HepG2 (cell line): ENCODE measurements at regions not wholly inside any gene's neighbourhood (a gene's known extent, or its start where the extent isn't known, plus 50 kb on each side); places are given as distances from the start of the nearest gene placed in this dataset.

Source experiments
- ATAC-seq: fragments of 200-7000 bp; cut with Tn5 transposase; 3 replicates; pipeline ENCODE4 v1.9.1; 2020; ENCODE audit warnings: mild to moderate bottlenecking, moderate library complexity
- BruUV-seq: library from RNA; stranded (reverse); fragments of 400-500 nt; replicated peaks from 2 replicates; lab custom pipeline; 2021; lab: Mats Ljungman, UMichigan
- CTCF ChIA-PET: fragments of 300-600 bp; formaldehyde crosslinking; extraction: SDS; loops from one replicate; lab custom pipeline; 2021; ENCODE audit warnings: low total read pairs, inconsistent platforms, low intra/inter-chr PET ratio; lab: Yijun Ruan, JAX
- POLR2A ChIA-PET: fragments of 350-600 bp; sonication (Branson Sonifier 250); formaldehyde crosslinking; loops from one replicate; lab custom pipeline; 2020; ENCODE audit warnings: antibody characterized with exemption, inconsistent platforms; lab: Yijun Ruan, JAX
- DNase-seq: peaks from one replicate; pipeline ENCODE4 v3.0.0-alpha.2; 2015; ENCODE audit warnings: low spot score
- FAIRE-seq: peaks from 3 replicates; lab custom pipeline; 2011; peaks lifted over from hg19 to GRCh38; lab: Jason Lieb, UNC
- H2AFZ ChIP-seq: one replicate; pipeline ENCODE4 v1.6.1; 2011; ENCODE audit warnings: low read length, inconsistent platforms
- H3K27ac ChIP-seq: fragments of 300-600 bp; 3 replicates; pipeline ENCODE4 v1.8.0; 2011; ENCODE audit warnings: mixed run types, mild to moderate bottlenecking, mixed read lengths, low read length, inconsistent platforms; ENCODE audit not compliant: insufficient read depth; ENCODE audit errors: extremely low read length
- H3K27me3 ChIP-seq, 2 experiments: fragments of 200-600 bp in 1 of 2; 2 replicates in 1 of 2; 3 replicates in 1 of 2; pipeline versions ENCODE4 v1.6.0 to v1.8.0; 2011; ENCODE audit warnings: low read length in 2 of 2, mild to moderate bottlenecking in 2 of 2, moderate library complexity in 2 of 2, inconsistent platforms in 1 of 2; ENCODE audit not compliant: insufficient read depth in 2 of 2, control insufficient read depth in 1 of 2
- H3K36me3 ChIP-seq, 2 experiments: fragments of 200-600 bp in 1 of 2; replicated peaks in 1 of 2; 2 replicates in 1 of 2; 3 replicates in 1 of 2; pipeline versions ENCODE4 v1.5.1 to v1.8.0; 2011; ENCODE audit warnings: low read length in 2 of 2, inconsistent platforms in 1 of 2; ENCODE audit not compliant: insufficient read depth in 2 of 2, control insufficient read depth in 1 of 2
- H3K4me1 ChIP-seq: 2 replicates; pipeline ENCODE4 v1.5.1; 2012; ENCODE audit warnings: low read length, inconsistent platforms; ENCODE audit not compliant: insufficient read depth
- H3K4me2 ChIP-seq: 2 replicates; pipeline ENCODE4 v1.6.0; 2011; ENCODE audit warnings: low read depth, low read length, inconsistent platforms
- H3K4me3 ChIP-seq, 3 experiments: fragments of 200-600 bp in 1 of 3; sonication (generic), shearing (Covaris generic) in 1 of 3; replicated peaks in 1 of 3; 2 replicates each; pipeline ENCODE4 v1.5.1; 2011 to 2016; ENCODE audit warnings: low read length in 3 of 3, inconsistent platforms in 2 of 3, low read depth in 2 of 3, mild to moderate bottlenecking in 2 of 3, control low read depth in 1 of 3, mixed read lengths in 1 of 3; ENCODE audit not compliant: insufficient read depth in 1 of 3
- H3K79me2 ChIP-seq: one replicate; pipeline ENCODE4 v1.6.1; 2011; ENCODE audit warnings: low read length, inconsistent platforms; ENCODE audit not compliant: insufficient read depth
- H3K9ac ChIP-seq: 2 replicates; pipeline ENCODE4 v1.6.0; 2011; ENCODE audit warnings: mild to moderate bottlenecking, low read depth, low read length, inconsistent platforms; ENCODE audit not compliant: insufficient read depth
- H3K9me3 ChIP-seq: 2 replicates; pipeline ENCODE4 v1.5.1; 2012; ENCODE audit warnings: mild to moderate bottlenecking, low read length
- H4K20me1 ChIP-seq: 2 replicates; pipeline ENCODE4 v1.6.0; 2011; ENCODE audit warnings: inconsistent platforms, mild to moderate bottlenecking, low read length, moderate library complexity; ENCODE audit not compliant: insufficient read depth
- FOXA1 ChIP-seq, 2 experiments: fragments of 450-650 bp in 1 of 2; sonication (generic) in 1 of 2; formaldehyde crosslinking in 1 of 2; IDR thresholded peaks; 2 replicates each; pipeline versions ENCODE4 v1.4.0 to v1.6.1; 2016 to 2020; ENCODE audit warnings: missing genetic modification reagents in 1 of 2
- MATR3 ChIP-seq: sonication (generic); formaldehyde crosslinking; IDR thresholded peaks from 2 replicates; pipeline ENCODE4 v1.4.0; 2020; ENCODE audit warnings: missing genetic modification reagents
- NCOA5 ChIP-seq: sonication (generic); formaldehyde crosslinking; IDR thresholded peaks from 2 replicates; pipeline ENCODE4 v1.4.0; 2020; ENCODE audit warnings: missing genetic modification reagents
- PHB2 ChIP-seq: fragments of 450-650 bp; IDR thresholded peaks from 2 replicates; pipeline ENCODE4 v1.6.1; 2018; ENCODE audit not compliant: partially characterized antibody
- ZBTB3 ChIP-seq: sonication (generic); formaldehyde crosslinking; IDR thresholded peaks from 2 replicates; pipeline ENCODE4 v1.4.0; 2020; ENCODE audit warnings: low read depth, mild to moderate bottlenecking, moderate library complexity, missing genetic modification reagents, borderline replicate concordance
- ZNF160 ChIP-seq: sonication (generic); formaldehyde crosslinking; IDR thresholded peaks from 2 replicates; pipeline ENCODE4 v1.8.0; 2022; ENCODE audit warnings: mild to moderate bottlenecking, inconsistent platforms, missing genetic modification reagents
- ZNF460 ChIP-seq: sonication (generic); formaldehyde crosslinking; IDR thresholded peaks from 2 replicates; pipeline ENCODE4 v1.5.1; 2020; ENCODE audit warnings: missing genetic modification reagents, mild to moderate bottlenecking, borderline replicate concordance
- ZNF660 ChIP-seq: sonication (generic); formaldehyde crosslinking; IDR thresholded peaks from 2 replicates; pipeline ENCODE4 v1.5.1; 2020; ENCODE audit warnings: mild to moderate bottlenecking, low read depth, missing genetic modification reagents, borderline replicate concordance
- ZNF790 ChIP-seq: sonication (generic); formaldehyde crosslinking; IDR thresholded peaks from 2 replicates; pipeline ENCODE4 v1.8.0; 2022; ENCODE audit warnings: missing genetic modification reagents, mild to moderate bottlenecking, borderline replicate concordance
- WGBS: methylation state at CpG from one replicate; pipeline ENCODE4 v1.1.6; 2017; ENCODE audit warnings: low lambda C conversion rate; 5-methylcytosine and 5-hydroxymethylcytosine counted together
- in situ Hi-C: cut with HindIII; loops from 2 replicates; pipeline ENCODE4 v1.10.0; 2017; ENCODE audit warnings: low pct_unique_long_range_greater_than_20kb; ENCODE audit not compliant: extremely low pct_ligation_motif_present
- intact Hi-C: fragments of 100-400 bp; cut with micrococcal nuclease; formaldehyde crosslinking; loops from one replicate; pipeline ENCODE4 v1.10.0; 2022; ENCODE audit not compliant: unreplicated experiment
- TF ChIP-seq, protein P1 (sequence below): sonication (generic); formaldehyde crosslinking; IDR thresholded peaks from 2 replicates; pipeline ENCODE4 v1.4.0; 2020; ENCODE audit warnings: missing genetic modification reagents, borderline replicate concordance
- TF ChIP-seq, protein P2 (sequence below): conservative IDR thresholded peaks from 2 replicates; pipeline ENCODE4 v1.6.1; 2018; ENCODE audit warnings: missing genetic modification reagents

DNA sequence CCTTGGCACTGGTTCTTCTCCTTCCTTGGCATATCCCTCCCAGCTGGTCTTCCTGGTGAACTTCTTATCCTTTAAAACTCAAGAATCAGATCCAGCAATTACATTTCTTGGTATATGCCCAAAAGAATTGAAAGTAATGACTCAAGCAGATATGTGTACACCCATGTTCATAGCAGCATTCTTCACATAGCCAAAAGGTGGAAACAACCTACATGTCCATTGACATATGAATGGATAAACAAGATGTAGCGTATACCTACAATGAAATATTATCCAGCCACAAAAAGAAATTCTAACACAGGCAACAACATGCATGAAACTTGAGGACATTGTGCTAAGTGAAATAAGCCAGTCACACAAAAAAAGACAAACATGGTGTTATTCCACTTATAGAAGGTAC is 103.7 kb upstream of the NT5E start:
- intact Hi-C loops (no loop called here), in situ Hi-C loops (no loop called here)
- ATAC-seq (no peak), DNase-seq (no peak), FAIRE-seq (no peak)
- Histone ChIP-seq H3K27ac (no peak overlapping the region), H3K4me2 (no peak overlapping the region), H3K36me3 (no peaks in the 10 kb centered on the region), H3K27me3 (no peaks in the 10 kb centered on the region; a peak in 2 of 5 replicates), H3K4me1 (no peaks in the 10 kb centered on the region), H4K20me1 (no peaks in the 10 kb centered on the region), H3K79me2 (no peaks in the 10 kb centered on the region), H2AFZ (no peak overlapping the region), H3K4me3 (no peak overlapping the region), H3K9me3 (no peaks in the 10 kb centered on the region), H3K9ac (no peak overlapping the region)
- no peak for TF ChIP-seq MATR3 (CRISPR knock-in tag)
- TF ChIP-seq ZNF660 (CRISPR knock-in tag), result no peak
- no peak for TF ChIP-seq ZBTB3 (CRISPR knock-in tag)
- TF ChIP-seq PHB2, result no peak
- TF ChIP-seq ZNF460 (CRISPR knock-in tag), result no peak
- no peak for TF ChIP-seq FOXA1 (IDR thresholded peaks at IDR 0.05)
- TF ChIP-seq FOXA1 (CRISPR knock-in tag; IDR thresholded peaks at IDR 0.05), result no peak
- TF ChIP-seq, protein P1, sequence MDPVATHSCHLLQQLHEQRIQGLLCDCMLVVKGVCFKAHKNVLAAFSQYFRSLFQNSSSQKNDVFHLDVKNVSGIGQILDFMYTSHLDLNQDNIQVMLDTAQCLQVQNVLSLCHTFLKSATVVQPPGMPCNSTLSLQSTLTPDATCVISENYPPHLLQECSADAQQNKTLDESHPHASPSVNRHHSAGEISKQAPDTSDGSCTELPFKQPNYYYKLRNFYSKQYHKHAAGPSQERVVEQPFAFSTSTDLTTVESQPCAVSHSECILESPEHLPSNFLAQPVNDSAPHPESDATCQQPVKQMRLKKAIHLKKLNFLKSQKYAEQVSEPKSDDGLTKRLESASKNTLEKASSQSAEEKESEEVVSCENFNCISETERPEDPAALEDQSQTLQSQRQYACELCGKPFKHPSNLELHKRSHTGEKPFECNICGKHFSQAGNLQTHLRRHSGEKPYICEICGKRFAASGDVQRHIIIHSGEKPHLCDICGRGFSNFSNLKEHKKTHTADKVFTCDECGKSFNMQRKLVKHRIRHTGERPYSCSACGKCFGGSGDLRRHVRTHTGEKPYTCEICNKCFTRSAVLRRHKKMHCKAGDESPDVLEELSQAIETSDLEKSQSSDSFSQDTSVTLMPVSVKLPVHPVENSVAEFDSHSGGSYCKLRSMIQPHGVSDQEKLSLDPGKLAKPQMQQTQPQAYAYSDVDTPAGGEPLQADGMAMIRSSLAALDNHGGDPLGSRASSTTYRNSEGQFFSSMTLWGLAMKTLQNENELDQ, result no peak
- TF ChIP-seq NCOA5, result no peak
- TF ChIP-seq, protein P2, sequence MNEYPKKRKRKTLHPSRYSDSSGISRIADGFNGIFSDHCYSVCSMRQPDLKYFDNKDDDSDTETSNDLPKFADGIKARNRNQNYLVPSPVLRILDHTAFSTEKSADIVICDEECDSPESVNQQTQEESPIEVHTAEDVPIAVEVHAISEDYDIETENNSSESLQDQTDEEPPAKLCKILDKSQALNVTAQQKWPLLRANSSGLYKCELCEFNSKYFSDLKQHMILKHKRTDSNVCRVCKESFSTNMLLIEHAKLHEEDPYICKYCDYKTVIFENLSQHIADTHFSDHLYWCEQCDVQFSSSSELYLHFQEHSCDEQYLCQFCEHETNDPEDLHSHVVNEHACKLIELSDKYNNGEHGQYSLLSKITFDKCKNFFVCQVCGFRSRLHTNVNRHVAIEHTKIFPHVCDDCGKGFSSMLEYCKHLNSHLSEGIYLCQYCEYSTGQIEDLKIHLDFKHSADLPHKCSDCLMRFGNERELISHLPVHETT (CRISPR knock-in tag), result no peak
- TF ChIP-seq ZNF790, result no peak
- TF ChIP-seq ZNF160 (CRISPR knock-in tag), result no peak
- WGBS, result 22% methylated on average over 1 of the region's 1 CpG
- ChIA-PET POLR2A (no interaction called here), CTCF (no interaction called here)
- BruUV-seq, result no TSS peak
